Fibroblast of lung (primary cell): ENCODE measurements at regions not wholly inside any gene's neighbourhood (a gene's known extent, or its start where the extent isn't known, plus 50 kb on each side); places are given as distances from the start of the nearest gene placed in this dataset.

Experiments used
- DNase-seq, 2 donors: peaks; one replicate each; pipeline versions ENCODE4 v3.0.0 to v3.0.0-alpha.2; 2010; ENCODE audit warnings: low read depth in 2 of 2
- H2AFZ ChIP-seq: 2 replicates; pipeline ENCODE4 v1.5.1; 2012; ENCODE audit warnings: low read length, control low read depth, inconsistent platforms
- H3K27ac ChIP-seq: 2 replicates; pipeline ENCODE4 v1.5.1; 2011; ENCODE audit warnings: low read length, control low read depth; ENCODE audit not compliant: insufficient read depth
- H3K27me3 ChIP-seq: 2 replicates; pipeline ENCODE4 v1.5.1; 2011; ENCODE audit warnings: mild to moderate bottlenecking, low read length; ENCODE audit not compliant: control insufficient read depth, insufficient read depth
- H3K36me3 ChIP-seq: 2 replicates; pipeline ENCODE4 v1.5.1; 2011; ENCODE audit warnings: low read length; ENCODE audit not compliant: control insufficient read depth, insufficient read depth
- H3K4me1 ChIP-seq: 2 replicates; pipeline ENCODE4 v1.5.1; 2011; ENCODE audit warnings: low read length; ENCODE audit not compliant: control insufficient read depth, insufficient read depth; ENCODE audit errors: extremely low read depth
- H3K4me2 ChIP-seq: 2 replicates; pipeline ENCODE4 v1.5.1; 2011; ENCODE audit warnings: low read length, control low read depth; ENCODE audit not compliant: insufficient read depth; ENCODE audit errors: extremely low read depth
- H3K4me3 ChIP-seq, 4 experiments: fragments of 200-600 bp in 1 of 4; sonication (generic) in 1 of 4; replicated peaks in 1 of 4; 2 replicates each; pipeline ENCODE4 v1.5.1; 2011 to 2016; ENCODE audit warnings: low read length in 4 of 4, low read depth in 3 of 4, mild to moderate bottlenecking in 3 of 4, control low read depth in 2 of 4, inconsistent platforms in 1 of 4, mixed read lengths in 1 of 4; ENCODE audit not compliant: insufficient read depth in 1 of 4; ENCODE audit errors: control extremely low read depth in 1 of 4
- H3K79me2 ChIP-seq: 2 replicates; pipeline ENCODE4 v1.5.1; 2012; ENCODE audit warnings: mild to moderate bottlenecking, low read length, inconsistent platforms; ENCODE audit not compliant: control insufficient read depth, insufficient read depth
- H3K9ac ChIP-seq: 2 replicates; pipeline ENCODE4 v1.5.1; 2011; ENCODE audit warnings: mild to moderate bottlenecking, low read length, control low read depth; ENCODE audit not compliant: insufficient read depth
- H3K9me3 ChIP-seq: 2 replicates; pipeline ENCODE4 v1.5.1; 2012; ENCODE audit warnings: low read depth, low read length; ENCODE audit not compliant: control insufficient read depth, insufficient read depth
- H4K20me1 ChIP-seq: 2 replicates; pipeline ENCODE4 v1.5.1; 2011; ENCODE audit warnings: low read length; ENCODE audit not compliant: control insufficient read depth, insufficient read depth; ENCODE audit errors: extremely low read depth
- CTCF ChIP-seq, 2 donors: IDR thresholded peaks in 1 of 2; conservative IDR thresholded peaks in 1 of 2; 1 replicate in 1 of 2; 2 replicates in 1 of 2; pipeline ENCODE4 v1.5.1; 2011 to 2012; ENCODE audit warnings: low read length in 2 of 2, control low read depth in 1 of 2, inconsistent platforms in 1 of 2, low read depth in 1 of 2, mild to moderate bottlenecking in 1 of 2
- EZH2 ChIP-seq: IDR thresholded peaks from 2 replicates; pipeline ENCODE4 v1.5.1; 2012; ENCODE audit warnings: low read length, control low read depth, mild to moderate bottlenecking; ENCODE audit errors: missing control alignments

- peaks cover 6% of the 10 kb centered on the region for H3K27me3 ChIP-seq
- no peaks in the 10 kb centered on the region for H4K20me1 ChIP-seq
- no peaks in the 10 kb centered on the region for H3K4me1 ChIP-seq
- no peak overlapping the region for H3K4me3 ChIP-seq
- no peak overlapping the region for H3K4me2 ChIP-seq
- no peak overlapping the region for H3K27ac ChIP-seq
- H3K36me3 ChIP-seq = no peaks in the 10 kb centered on the region
- no peak for TF ChIP-seq EZH2
- no peak overlapping the region for H2AFZ ChIP-seq
- no peak for DNase-seq
- no peaks in the 10 kb centered on the region for H3K79me2 ChIP-seq
- H3K9ac ChIP-seq = no peak overlapping the region
- H3K9me3 ChIP-seq = no peaks in the 10 kb centered on the region
Observed at GRCh38 chr2:121090088-121090715, 194.8 kb downstream of the TFCP2L1 start.

GRCh38 chr2:121092095-121092494 lies 192.9 kb downstream of the TFCP2L1 start:
- H3K4me3 ChIP-seq = no peak overlapping the region
- no peaks in the 10 kb centered on the region for H3K36me3 ChIP-seq
- no peak for DNase-seq
- H3K9me3 ChIP-seq = no peaks in the 10 kb centered on the region
- no peaks in the 10 kb centered on the region for H3K4me1 ChIP-seq
- no peak overlapping the region for H2AFZ ChIP-seq
- H3K79me2 ChIP-seq = no peaks in the 10 kb centered on the region
- TF ChIP-seq EZH2 = no peak
- TF ChIP-seq CTCF (conservative IDR thresholded peaks at IDR 0.05 in 1 of 2, IDR thresholded peaks at IDR 0.05 in 1 of 2; ENCODE audit: low read depth in 1 of 2, low read length in 2 of 2) = no peak
- no peak overlapping the region for H3K27ac ChIP-seq
- H4K20me1 ChIP-seq = no peaks in the 10 kb centered on the region
- H3K9ac ChIP-seq = no peak overlapping the region
- peaks cover 10% of the 10 kb centered on the region for H3K27me3 ChIP-seq
- H3K4me2 ChIP-seq = no peak overlapping the region

- no peak for DNase-seq
- H3K79me2 ChIP-seq = no peaks in the 10 kb centered on the region
- no peak overlapping the region for H2AFZ ChIP-seq
- H4K20me1 ChIP-seq = no peaks in the 10 kb centered on the region
- H3K4me3 ChIP-seq = no peak overlapping the region
- no peak overlapping the region for H3K27ac ChIP-seq
- H3K9me3 ChIP-seq = no peaks in the 10 kb centered on the region
- TF ChIP-seq EZH2 = no peak
- TF ChIP-seq CTCF (conservative IDR thresholded peaks at IDR 0.05 in 1 of 2, IDR thresholded peaks at IDR 0.05 in 1 of 2; ENCODE audit: low read depth in 1 of 2, low read length in 2 of 2) = no peak
- no peaks in the 10 kb centered on the region for H3K36me3 ChIP-seq
- H3K4me1 ChIP-seq = no peaks in the 10 kb centered on the region
- no peak overlapping the region for H3K4me2 ChIP-seq
- H3K27me3 ChIP-seq = peaks cover 4% of the 10 kb centered on the region
- H3K9ac ChIP-seq = no peak overlapping the region
Observed at GRCh38 chr2:121093692-121094091, 191.3 kb downstream of the TFCP2L1 start.
